ENCODE measurements at regions not wholly inside any gene's neighbourhood (a gene's known extent, or its start where the extent isn't known, plus 50 kb on each side); places are given as distances from the start of the nearest gene placed in this dataset.

DNA sequence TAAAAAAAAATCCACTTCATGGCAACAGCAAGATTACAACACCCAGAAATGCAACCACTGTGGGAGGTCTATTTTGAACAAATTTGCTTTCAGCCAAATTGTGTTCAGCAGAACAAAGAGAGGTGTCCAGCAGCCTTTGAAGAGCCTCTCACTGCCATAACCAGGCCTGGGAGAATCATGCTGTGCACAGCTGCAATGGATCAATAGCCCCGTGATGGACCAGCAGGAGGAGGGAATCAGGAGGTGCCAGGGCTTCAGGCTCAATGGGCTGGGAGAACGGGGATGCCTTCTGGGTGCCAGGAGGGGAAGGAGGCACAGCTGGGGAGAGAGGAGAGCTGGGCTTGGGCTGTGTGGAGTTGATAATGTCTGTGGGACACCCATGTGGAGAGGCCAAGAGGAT, 366.2 kb upstream of the EEF2KMT start:
- H3K4me2 ChIP-seq (ENCODE audit: low read length), result no peak overlapping the region
- intact Hi-C loops (cut with micrococcal nuclease), result no loop called here
- peaks cover 10% of the 10 kb centered on the region; the same call in 1 of the 2 replicates for H3K27me3 ChIP-seq (ENCODE audit: insufficient read depth, low read length)
- no peak overlapping the region for H2AFZ ChIP-seq (ENCODE audit: low read depth, low read length, poor library complexity, severe bottlenecking)
- RAD21 ChIA-PET (ENCODE audit: low non-redundant PET in 1 of 2, low total read pairs in 2 of 2, uncharacterized antibody in 2 of 2, unreplicated experiment in 2 of 2), result no interaction called here
- TF ChIP-seq, protein P1, sequence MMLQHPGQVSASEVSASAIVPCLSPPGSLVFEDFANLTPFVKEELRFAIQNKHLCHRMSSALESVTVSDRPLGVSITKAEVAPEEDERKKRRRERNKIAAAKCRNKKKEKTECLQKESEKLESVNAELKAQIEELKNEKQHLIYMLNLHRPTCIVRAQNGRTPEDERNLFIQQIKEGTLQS (IDR thresholded peaks at IDR 0.05), result no peak
- TF ChIP-seq, protein P2, sequence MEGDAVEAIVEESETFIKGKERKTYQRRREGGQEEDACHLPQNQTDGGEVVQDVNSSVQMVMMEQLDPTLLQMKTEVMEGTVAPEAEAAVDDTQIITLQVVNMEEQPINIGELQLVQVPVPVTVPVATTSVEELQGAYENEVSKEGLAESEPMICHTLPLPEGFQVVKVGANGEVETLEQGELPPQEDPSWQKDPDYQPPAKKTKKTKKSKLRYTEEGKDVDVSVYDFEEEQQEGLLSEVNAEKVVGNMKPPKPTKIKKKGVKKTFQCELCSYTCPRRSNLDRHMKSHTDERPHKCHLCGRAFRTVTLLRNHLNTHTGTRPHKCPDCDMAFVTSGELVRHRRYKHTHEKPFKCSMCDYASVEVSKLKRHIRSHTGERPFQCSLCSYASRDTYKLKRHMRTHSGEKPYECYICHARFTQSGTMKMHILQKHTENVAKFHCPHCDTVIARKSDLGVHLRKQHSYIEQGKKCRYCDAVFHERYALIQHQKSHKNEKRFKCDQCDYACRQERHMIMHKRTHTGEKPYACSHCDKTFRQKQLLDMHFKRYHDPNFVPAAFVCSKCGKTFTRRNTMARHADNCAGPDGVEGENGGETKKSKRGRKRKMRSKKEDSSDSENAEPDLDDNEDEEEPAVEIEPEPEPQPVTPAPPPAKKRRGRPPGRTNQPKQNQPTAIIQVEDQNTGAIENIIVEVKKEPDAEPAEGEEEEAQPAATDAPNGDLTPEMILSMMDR (IDR thresholded peaks at IDR 0.05 in 2 of 3, conservative IDR thresholded peaks at IDR 0.05 in 1 of 3; ENCODE audit: borderline replicate concordance in 1 of 3, insufficient read depth in 1 of 3, low read depth in 2 of 3, low read length in 2 of 3), result no peak
- TF ChIP-seq POLR2A (IDR thresholded peaks at IDR 0.05; ENCODE audit: borderline replicate concordance, extremely low read depth, insufficient read depth, insufficient read length) (no peak), EZH2phosphoT487 (IDR thresholded peaks at IDR 0.05; ENCODE audit: borderline replicate concordance) (no peak), TCF7L2 (IDR thresholded peaks at IDR 0.05; ENCODE audit: borderline replicate concordance, extremely low read depth, insufficient read depth, insufficient read length) (no peak), REST (IDR thresholded peaks at IDR 0.05; ENCODE audit: low read depth) (no peak), FOSL1 (IDR thresholded peaks at IDR 0.05; ENCODE audit: low read depth) (no peak), ELF1 (IDR thresholded peaks at IDR 0.05; ENCODE audit: borderline replicate concordance, low read depth) (no peak), CBX3 (IDR thresholded peaks at IDR 0.05; ENCODE audit: low read depth) (no peak), RAD21 (IDR thresholded peaks at IDR 0.05; ENCODE audit: low read depth) (no peak), ZFX (IDR thresholded peaks at IDR 0.05) (no peak), SIN3A (IDR thresholded peaks at IDR 0.05; ENCODE audit: low read depth) (no peak), YY1 (IDR thresholded peaks at IDR 0.05; ENCODE audit: extremely low read depth, insufficient replicate concordance, low read depth, low read length) (no peak), CEBPB (IDR thresholded peaks at IDR 0.05; ENCODE audit: low read depth) (no peak), EZH2 (IDR thresholded peaks at IDR 0.05) (no peak), SP1 (IDR thresholded peaks at IDR 0.05; ENCODE audit: low read depth) (no peak)
- TF ChIP-seq, protein P3, sequence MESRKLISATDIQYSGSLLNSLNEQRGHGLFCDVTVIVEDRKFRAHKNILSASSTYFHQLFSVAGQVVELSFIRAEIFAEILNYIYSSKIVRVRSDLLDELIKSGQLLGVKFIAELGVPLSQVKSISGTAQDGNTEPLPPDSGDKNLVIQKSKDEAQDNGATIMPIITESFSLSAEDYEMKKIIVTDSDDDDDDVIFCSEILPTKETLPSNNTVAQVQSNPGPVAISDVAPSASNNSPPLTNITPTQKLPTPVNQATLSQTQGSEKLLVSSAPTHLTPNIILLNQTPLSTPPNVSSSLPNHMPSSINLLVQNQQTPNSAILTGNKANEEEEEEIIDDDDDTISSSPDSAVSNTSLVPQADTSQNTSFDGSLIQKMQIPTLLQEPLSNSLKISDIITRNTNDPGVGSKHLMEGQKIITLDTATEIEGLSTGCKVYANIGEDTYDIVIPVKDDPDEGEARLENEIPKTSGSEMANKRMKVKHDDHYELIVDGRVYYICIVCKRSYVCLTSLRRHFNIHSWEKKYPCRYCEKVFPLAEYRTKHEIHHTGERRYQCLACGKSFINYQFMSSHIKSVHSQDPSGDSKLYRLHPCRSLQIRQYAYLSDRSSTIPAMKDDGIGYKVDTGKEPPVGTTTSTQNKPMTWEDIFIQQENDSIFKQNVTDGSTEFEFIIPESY (IDR thresholded peaks at IDR 0.05; ENCODE audit: extremely low read depth, insufficient replicate concordance, low read length), result no peak
- TF ChIP-seq, protein P4, sequence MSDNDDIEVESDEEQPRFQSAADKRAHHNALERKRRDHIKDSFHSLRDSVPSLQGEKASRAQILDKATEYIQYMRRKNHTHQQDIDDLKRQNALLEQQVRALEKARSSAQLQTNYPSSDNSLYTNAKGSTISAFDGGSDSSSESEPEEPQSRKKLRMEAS (IDR thresholded peaks at IDR 0.05), result no peak
- no peaks in the 10 kb centered on the region for H3K4me1 ChIP-seq (ENCODE audit: control insufficient read depth in 1 of 2, insufficient read depth in 2 of 2, low read length in 2 of 2)
- no peak overlapping the region for H3K9ac ChIP-seq (ENCODE audit: low read length)
- CTCF ChIA-PET, result no interaction called here
- H3K79me2 ChIP-seq (ENCODE audit: insufficient read depth, low read length), result no peaks in the 10 kb centered on the region
- no peaks in the 10 kb centered on the region for H3K9me3 ChIP-seq (ENCODE audit: control insufficient read depth in 1 of 2, insufficient read depth in 1 of 2, low read depth in 1 of 2, low read length in 2 of 2)
- DNase-seq (ENCODE audit: low read depth, low spot score) (no peak), ATAC-seq (no peak)
- H3K27ac ChIP-seq (ENCODE audit: low read depth, low read length), result no peak overlapping the region
- POLR2A ChIA-PET, result no interaction called here
- H4K20me1 ChIP-seq (ENCODE audit: insufficient read depth), result no peaks in the 10 kb centered on the region
- no TSS peak for BruUV-seq (replicated peaks)
- no peak overlapping the region for H3K4me3 ChIP-seq (replicated peaks in 1 of 2; ENCODE audit: low read depth in 1 of 2, low read length in 2 of 2)
- H3K36me3 ChIP-seq (ENCODE audit: control insufficient read depth in 1 of 2, insufficient read depth in 2 of 2, low read length in 2 of 2), result no peaks in the 10 kb centered on the region
- H3K9me2 ChIP-seq (ENCODE audit: insufficient read depth), result no peaks in the 10 kb centered on the region
